Neural cell (in vitro differentiated cells): ENCODE measurements at regions not wholly inside any gene's neighbourhood (a gene's known extent, or its start where the extent isn't known, plus 50 kb on each side); places are given as distances from the start of the nearest gene placed in this dataset.

Experiments used
- H2AFZ ChIP-seq: fragments of 200-600, 300-800 bp; sonication (generic), shearing (Covaris generic); 2 replicates; pipeline ENCODE4 v1.6.0; 2014; ENCODE audit warnings: low read depth, mild to moderate bottlenecking, antibody characterized with exemption, low read length, moderate library complexity
- H3F3A ChIP-seq: fragments of 200-600 bp; shearing (Covaris generic); 2 replicates; pipeline ENCODE4 v1.6.1; 2016; ENCODE audit warnings: mild to moderate bottlenecking, moderate library complexity, mixed read lengths, antibody characterized with exemption, low read length; ENCODE audit not compliant: insufficient read depth, poor library complexity, severe bottlenecking
- H3K27ac ChIP-seq: fragments of 200-600, 300-800 bp; sonication (generic), shearing (Covaris generic); 2 replicates; pipeline ENCODE4 v1.5.1; 2014; ENCODE audit warnings: mild to moderate bottlenecking, low read length, moderate library complexity
- H3K27me3 ChIP-seq: fragments of 300-800, 200-600 bp; sonication (generic), shearing (Covaris generic); 2 replicates; pipeline ENCODE4 v1.6.0; 2014; ENCODE audit warnings: mild to moderate bottlenecking, low read depth, low read length, moderate library complexity; ENCODE audit not compliant: insufficient read depth
- H3K36me3 ChIP-seq: fragments of 300-800, 200-600 bp; sonication (generic), shearing (Covaris generic); 2 replicates; pipeline ENCODE4 v1.5.1; 2014; ENCODE audit warnings: mild to moderate bottlenecking, antibody characterized with exemption, low read length, moderate library complexity; ENCODE audit not compliant: insufficient read depth
- H3K4me2 ChIP-seq: fragments of 300-800, 200-600 bp; sonication (generic), shearing (Covaris generic); 2 replicates; pipeline ENCODE4 v1.6.0; 2014; ENCODE audit warnings: mild to moderate bottlenecking, low read length
- H3K4me3 ChIP-seq: fragments of 300-800, 200-600 bp; sonication (generic), shearing (Covaris generic); 2 replicates; pipeline ENCODE4 v1.5.1; 2014; ENCODE audit warnings: mild to moderate bottlenecking, low read length, moderate library complexity
- H3K79me2 ChIP-seq: fragments of 200-600 bp; shearing (Covaris generic); replicated peaks from 2 replicates; pipeline ENCODE4 v1.6.0; 2014; ENCODE audit warnings: mild to moderate bottlenecking, low read length, moderate library complexity; ENCODE audit not compliant: insufficient read depth
- H3K9ac ChIP-seq: fragments of 300-800, 200-600 bp; sonication (generic), shearing (Covaris generic); 2 replicates; pipeline ENCODE4 v1.6.1; 2016; ENCODE audit warnings: mild to moderate bottlenecking, low read length, mixed read lengths
- H3K9me2 ChIP-seq: fragments of 200-600 bp; shearing (Covaris generic); 2 replicates; pipeline ENCODE4 v1.6.1; 2016; ENCODE audit warnings: mild to moderate bottlenecking, low read length, mixed read lengths; ENCODE audit not compliant: insufficient read depth
- H3K9me3 ChIP-seq: fragments of 200-600, 300-800 bp; sonication (generic), shearing (Covaris generic); 2 replicates; pipeline ENCODE4 v1.6.1; 2016; ENCODE audit warnings: mild to moderate bottlenecking, mixed run types, low read length, moderate library complexity, mixed read lengths
- H4K20me1 ChIP-seq: fragments of 200-600 bp; shearing (Covaris generic); 2 replicates; pipeline ENCODE4 v1.6.1; 2016; ENCODE audit warnings: mild to moderate bottlenecking, mixed run types; ENCODE audit not compliant: insufficient read depth
- CTCF ChIP-seq: fragments of 450-650 bp; IDR thresholded peaks from 2 replicates; pipeline ENCODE4 v1.5.1; 2014; ENCODE audit warnings: antibody characterized with exemption, mild to moderate bottlenecking, moderate library complexity; ENCODE audit not compliant: poor library complexity, severe bottlenecking
- EP300 ChIP-seq: fragments of 450-650 bp; conservative IDR thresholded peaks from 2 replicates; pipeline ENCODE4 v1.6.1; 2014; ENCODE audit warnings: antibody characterized with exemption, mild to moderate bottlenecking, moderate library complexity; ENCODE audit not compliant: poor library complexity, severe bottlenecking
- EZH2 ChIP-seq: fragments of 200-600, 300-800 bp; shearing (Covaris generic), sonication (generic); IDR thresholded peaks from 2 replicates; pipeline ENCODE4 v1.6.1; 2014; ENCODE audit warnings: antibody characterized with exemption, low read length, borderline replicate concordance, mild to moderate bottlenecking; ENCODE audit not compliant: insufficient read depth, poor library complexity, severe bottlenecking
- MXI1 ChIP-seq: fragments of 450-650 bp; conservative IDR thresholded peaks from 2 replicates; pipeline ENCODE4 v1.6.1; 2014; ENCODE audit warnings: antibody characterized with exemption, mild to moderate bottlenecking; ENCODE audit not compliant: poor library complexity, severe bottlenecking
- POLR2AphosphoS5 ChIP-seq: IDR thresholded peaks from 2 replicates; pipeline ENCODE4 v1.6.1; 2012
- RAD21 ChIP-seq: fragments of 450-650 bp; conservative IDR thresholded peaks from 2 replicates; pipeline ENCODE4 v1.6.1; 2014; ENCODE audit warnings: antibody characterized with exemption, mild to moderate bottlenecking, moderate library complexity
- REST ChIP-seq: IDR thresholded peaks from 2 replicates; pipeline ENCODE4 v1.6.1; 2012; ENCODE audit warnings: borderline replicate concordance
- SMC3 ChIP-seq: fragments of 450-650 bp; conservative IDR thresholded peaks from 2 replicates; pipeline ENCODE4 v1.6.1; 2014; ENCODE audit warnings: antibody characterized with exemption, mild to moderate bottlenecking, moderate library complexity; ENCODE audit not compliant: poor library complexity
- TAF1 ChIP-seq: IDR thresholded peaks from 2 replicates; pipeline ENCODE4 v1.6.1; 2012; ENCODE audit warnings: low read depth

- Histone ChIP-seq H3K9me2 (no peaks in the 10 kb centered on the region), H3K79me2 (no peaks in the 10 kb centered on the region), H3F3A (no peaks in the 10 kb centered on the region), H3K27me3 (no peaks in the 10 kb centered on the region), H4K20me1 (no peaks in the 10 kb centered on the region), H3K9ac (no peak overlapping the region), H3K4me2 (no peak overlapping the region), H3K27ac (no peak overlapping the region), H3K36me3 (no peaks in the 10 kb centered on the region), H2AFZ (no peak overlapping the region), H3K4me3 (no peak overlapping the region), H3K9me3 (no peaks in the 10 kb centered on the region)
- TF ChIP-seq EP300 (no peak), SMC3 (no peak), MXI1 (no peak), POLR2AphosphoS5 (no peak), TAF1 (no peak), REST (no peak), RAD21 (no peak), CTCF (no peak), EZH2 (no peak)
Measured at GRCh38 chr6:66913657-66914056, 1206.6 kb upstream of the EYS start.

- Histone ChIP-seq H3K36me3 (no peaks in the 10 kb centered on the region), H3F3A (no peaks in the 10 kb centered on the region), H3K27ac (no peak overlapping the region), H3K79me2 (no peaks in the 10 kb centered on the region), H2AFZ (no peak overlapping the region), H3K9me3 (peaks cover 3% of the 10 kb centered on the region), H3K27me3 (no peaks in the 10 kb centered on the region), H3K4me3 (no peak overlapping the region), H3K9ac (no peak overlapping the region), H3K9me2 (no peaks in the 10 kb centered on the region), H3K4me2 (no peak overlapping the region), H4K20me1 (no peaks in the 10 kb centered on the region)
- TF ChIP-seq TAF1 (no peak), RAD21 (no peak), SMC3 (no peak), EP300 (no peak), EZH2 (no peak), REST (no peak), POLR2AphosphoS5 (no peak), CTCF (no peak), MXI1 (no peak)
Measured at GRCh38 chr6:66902457-66902856, 1195.4 kb upstream of the EYS start.
